GM12864 (cell line): ENCODE measurements at regions not wholly inside any gene's neighbourhood (a gene's known extent, or its start where the extent isn't known, plus 50 kb on each side); places are given as distances from the start of the nearest gene placed in this dataset.
"Not testable (repeated sequence)": the region's sequence is repeated elsewhere in the genome, so short reads cannot be mapped to it uniquely, and the experiment has no call there.

Source experiments
- DNase-seq: peaks from one replicate; pipeline ENCODE4 v3.0.0-alpha.2; 2011; ENCODE audit warnings: low read depth
- H3K4me3 ChIP-seq: 2 replicates; pipeline ENCODE4 v1.5.1; 2011; ENCODE audit warnings: mild to moderate bottlenecking, low read depth, low read length, control low read depth
- TF ChIP-seq, protein P1 (sequence below): IDR thresholded peaks from 2 replicates; pipeline ENCODE4 v1.5.1; 2011; ENCODE audit warnings: low read depth, mild to moderate bottlenecking, moderate library complexity, low read length, control low read depth, inconsistent platforms; ENCODE audit errors: missing control alignments

DNA sequence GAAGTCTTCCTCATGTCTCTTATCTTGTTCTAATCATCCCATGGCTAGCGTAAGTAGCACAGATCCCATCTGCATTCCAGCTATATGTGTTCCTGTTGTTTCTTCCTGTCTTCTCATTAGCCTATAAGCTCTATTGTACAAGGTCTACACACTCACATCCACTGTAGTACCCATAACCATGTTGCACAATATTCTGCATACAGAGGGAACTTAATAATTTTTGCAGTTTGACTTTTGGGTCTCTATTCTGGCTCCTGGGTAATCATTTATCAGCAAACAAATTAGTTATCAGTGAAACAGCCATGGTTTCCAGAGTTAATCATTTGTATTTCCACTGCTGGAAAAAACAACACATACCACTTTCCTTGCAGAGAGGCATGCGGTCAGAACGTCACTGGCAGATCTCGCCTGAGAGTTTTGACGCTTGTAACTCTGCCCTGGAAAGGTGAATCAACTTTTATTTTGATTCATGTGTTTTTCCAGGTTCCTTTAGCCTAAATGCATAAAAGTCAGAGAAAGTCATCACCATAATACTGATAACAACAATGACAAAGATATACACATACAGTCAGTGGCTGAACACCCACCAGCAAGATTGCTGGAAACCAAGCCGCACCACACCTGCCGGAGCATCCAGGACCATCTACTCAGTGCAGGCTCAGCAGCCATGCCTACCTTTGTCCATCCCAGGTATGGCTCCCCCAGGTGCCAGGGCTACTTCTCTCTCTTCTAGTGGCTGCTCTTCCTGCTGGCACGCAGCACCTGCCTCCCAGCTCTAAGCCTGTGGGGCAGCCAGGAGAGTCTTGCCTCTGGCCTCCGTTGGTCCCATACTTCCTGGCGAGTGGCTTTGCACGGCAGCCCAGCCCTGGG, 158.2 kb downstream of the QRSL1 start:
- TF ChIP-seq, protein P1, sequence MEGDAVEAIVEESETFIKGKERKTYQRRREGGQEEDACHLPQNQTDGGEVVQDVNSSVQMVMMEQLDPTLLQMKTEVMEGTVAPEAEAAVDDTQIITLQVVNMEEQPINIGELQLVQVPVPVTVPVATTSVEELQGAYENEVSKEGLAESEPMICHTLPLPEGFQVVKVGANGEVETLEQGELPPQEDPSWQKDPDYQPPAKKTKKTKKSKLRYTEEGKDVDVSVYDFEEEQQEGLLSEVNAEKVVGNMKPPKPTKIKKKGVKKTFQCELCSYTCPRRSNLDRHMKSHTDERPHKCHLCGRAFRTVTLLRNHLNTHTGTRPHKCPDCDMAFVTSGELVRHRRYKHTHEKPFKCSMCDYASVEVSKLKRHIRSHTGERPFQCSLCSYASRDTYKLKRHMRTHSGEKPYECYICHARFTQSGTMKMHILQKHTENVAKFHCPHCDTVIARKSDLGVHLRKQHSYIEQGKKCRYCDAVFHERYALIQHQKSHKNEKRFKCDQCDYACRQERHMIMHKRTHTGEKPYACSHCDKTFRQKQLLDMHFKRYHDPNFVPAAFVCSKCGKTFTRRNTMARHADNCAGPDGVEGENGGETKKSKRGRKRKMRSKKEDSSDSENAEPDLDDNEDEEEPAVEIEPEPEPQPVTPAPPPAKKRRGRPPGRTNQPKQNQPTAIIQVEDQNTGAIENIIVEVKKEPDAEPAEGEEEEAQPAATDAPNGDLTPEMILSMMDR, result no peak
- no peak overlapping the region for H3K4me3 ChIP-seq
- DNase-seq, result no peak

DNA sequence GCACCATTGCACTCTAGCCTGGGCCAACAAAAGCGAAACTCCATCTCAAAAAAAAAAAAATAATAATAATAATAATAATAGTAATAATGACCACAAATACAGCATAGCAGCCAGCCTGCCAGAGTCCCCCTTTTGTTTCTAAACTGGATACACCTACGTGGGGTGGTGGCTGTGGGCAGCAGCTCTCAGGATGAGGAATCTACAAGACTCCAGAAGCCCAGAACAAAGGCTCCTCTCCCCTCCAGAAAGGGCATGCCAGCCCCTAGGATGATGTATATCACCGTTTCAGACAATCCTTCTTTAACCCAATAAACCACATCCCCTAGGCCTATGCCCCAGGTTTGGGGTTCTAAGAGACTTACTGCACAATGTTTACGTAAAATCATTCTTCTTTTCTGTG, 155.9 kb downstream of the QRSL1 start:
- no peak for DNase-seq
- TF ChIP-seq, protein P1, result no peak
- H3K4me3 ChIP-seq, result no peak overlapping the region

DNA sequence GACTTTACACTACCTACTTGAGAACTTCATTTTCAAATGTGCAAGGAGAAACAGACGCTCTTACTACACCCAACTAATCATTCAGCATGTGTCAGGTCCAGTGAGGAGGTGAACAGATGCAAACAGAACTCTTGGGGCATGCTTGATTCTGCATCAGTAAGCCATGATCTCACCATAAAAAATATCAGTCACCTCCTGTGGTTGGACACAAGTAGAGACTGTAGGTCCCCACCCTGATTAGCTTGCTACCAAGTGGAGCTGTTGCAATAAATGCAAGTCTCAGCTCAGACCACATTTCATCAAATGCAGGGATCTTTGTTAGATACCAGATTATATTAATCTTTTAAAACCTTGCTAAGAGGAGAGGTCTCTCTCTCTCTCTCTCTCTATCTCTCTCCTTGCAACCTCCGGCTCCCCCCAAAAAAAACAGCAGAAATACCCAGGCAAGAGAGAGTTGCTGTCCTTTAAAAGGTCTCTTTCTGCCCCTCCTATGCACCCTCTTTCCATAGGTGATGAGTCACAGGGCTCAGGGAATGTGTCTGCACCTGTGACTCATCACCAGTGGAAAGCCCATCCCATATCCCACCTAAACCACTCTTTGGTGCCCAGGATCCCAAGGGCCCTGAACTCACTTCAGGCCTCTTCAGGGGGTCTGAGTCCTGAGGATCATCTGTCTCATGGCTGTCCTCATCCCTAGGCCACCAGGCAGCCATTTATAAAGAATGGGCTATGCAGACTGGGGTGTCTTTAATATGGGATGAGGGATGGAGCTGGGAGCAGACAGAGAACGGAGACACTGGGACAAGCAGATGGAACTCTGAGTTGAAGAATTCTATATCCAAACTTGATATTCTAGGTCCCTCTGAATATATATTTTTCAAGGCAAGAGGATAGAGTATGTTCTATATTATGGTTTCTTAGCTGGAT, 154.5 kb downstream of the QRSL1 start:
- TF ChIP-seq, protein P1, result no peak
- DNase-seq, result no peak
- H3K4me3 ChIP-seq, result no peak overlapping the region

DNA sequence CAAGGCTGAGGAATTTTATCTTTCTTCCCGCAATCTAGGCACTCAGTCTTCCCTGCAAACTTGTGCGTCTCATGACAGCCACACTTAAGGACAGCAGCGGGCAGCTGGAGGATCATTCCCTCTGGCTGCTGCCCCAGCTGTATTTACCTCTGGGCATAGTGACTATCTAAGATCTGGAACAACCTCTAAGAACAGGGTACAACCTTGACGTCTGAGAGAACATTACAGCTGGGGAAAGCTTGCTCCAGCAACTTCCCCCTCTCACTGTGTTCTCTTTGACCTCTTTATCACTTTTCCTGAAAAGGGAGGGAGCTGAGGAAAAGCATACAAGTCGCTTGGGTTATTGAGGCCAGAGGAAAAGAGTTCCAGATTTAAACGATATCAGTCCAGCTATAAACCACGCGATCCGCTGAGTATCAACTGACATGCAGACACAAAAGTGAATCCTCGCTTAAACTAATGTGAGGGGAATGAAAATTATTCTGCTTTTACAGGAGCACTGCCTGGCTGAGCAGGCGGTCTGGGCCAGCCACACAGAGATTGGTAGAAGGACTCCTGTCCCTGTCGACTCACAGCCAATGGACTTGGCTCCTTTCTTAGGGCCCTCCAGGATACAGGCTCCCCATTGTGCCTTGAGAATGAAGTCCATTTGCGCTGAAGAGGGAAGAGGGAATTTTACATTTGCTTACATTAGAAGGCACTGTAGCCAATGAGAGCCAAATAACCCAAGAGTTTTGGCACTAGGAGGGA, 153.3 kb downstream of the QRSL1 start:
- no peak overlapping the region for H3K4me3 ChIP-seq

DNA sequence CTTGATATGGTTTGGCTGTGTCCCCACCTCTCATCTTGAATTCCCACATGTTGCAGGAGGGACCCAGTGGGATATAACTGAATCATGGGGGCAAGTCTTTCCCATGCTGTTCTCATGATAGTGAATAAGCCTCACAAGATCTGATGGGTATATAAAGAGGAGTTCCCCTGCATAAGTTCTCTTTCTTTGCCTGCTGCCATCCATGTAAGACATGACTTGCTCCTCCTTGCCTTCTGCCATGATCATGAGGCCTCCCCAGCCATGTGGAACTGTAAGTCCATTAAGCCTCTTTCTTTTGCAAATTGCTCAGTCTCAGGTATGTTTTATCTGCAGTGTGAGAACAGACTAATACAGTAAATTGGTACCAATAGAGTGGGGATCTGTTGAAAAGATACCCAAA, 150.2 kb downstream of the QRSL1 start:
- not testable (repeated sequence) for H3K4me3 ChIP-seq, DNase-seq

More for the DNA sequence above, 153.3 kb downstream of the QRSL1 start:
- TF ChIP-seq, protein P1, result no peak
- no peak for DNase-seq

DNA sequence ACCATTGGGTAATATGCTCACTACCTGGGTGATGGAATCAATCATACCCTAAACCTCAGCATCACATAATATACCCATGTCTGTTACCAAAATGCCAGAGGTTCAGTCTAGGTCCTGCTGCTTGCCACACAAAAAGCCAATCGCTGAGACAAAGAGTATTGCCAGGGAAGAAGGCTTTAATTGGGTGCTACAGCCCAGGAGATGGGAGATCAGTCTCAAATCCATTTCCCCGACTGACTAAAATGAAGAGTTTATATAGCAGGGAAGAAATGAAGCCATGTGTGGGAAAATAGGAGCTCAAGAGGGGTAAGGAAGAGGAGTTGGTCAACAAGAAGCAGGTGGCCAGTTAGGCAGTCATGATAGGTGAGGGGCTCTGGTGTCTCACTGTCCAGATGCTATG, 149.6 kb downstream of the QRSL1 start:
- DNase-seq, result no peak
- H3K4me3 ChIP-seq, result no peak overlapping the region
- TF ChIP-seq, protein P1, result no peak
